SK-N-SH (cell line): ENCODE measurements at regions not wholly inside any gene's neighbourhood (a gene's known extent, or its start where the extent isn't known, plus 50 kb on each side); places are given as distances from the start of the nearest gene placed in this dataset.

Experiments used
- CTCF ChIA-PET: fragments of 300-600, 350-600 bp; formaldehyde crosslinking; extraction: SDS; loops from one replicate; lab custom pipeline; 2021; lab: Yijun Ruan, JAX
- POLR2A ChIA-PET: fragments of 350-600 bp; sonication (Branson Sonifier 250); formaldehyde crosslinking; extraction: SDS; loops from one replicate; lab custom pipeline; 2020; ENCODE audit warnings: antibody characterized with exemption, inconsistent platforms; lab: Yijun Ruan, JAX
- DNase-seq: peaks from one replicate; pipeline ENCODE4 v3.0.0; 2012
- H2AFZ ChIP-seq: fragments of 200-600 bp; sonication (generic); 2 replicates; pipeline ENCODE4 v1.8.1; 2016; ENCODE audit warnings: antibody characterized with exemption, mild to moderate bottlenecking, low read depth
- H3F3A ChIP-seq: fragments of 200-600 bp; sonication (generic); replicated peaks from 2 replicates; pipeline ENCODE3; 2016; ENCODE audit warnings: antibody characterized with exemption, mild to moderate bottlenecking; ENCODE audit not compliant: insufficient read depth
- H3K27ac ChIP-seq, 2 experiments: fragments of 200-500 bp in 1 of 2; fragments of 200-600 bp in 1 of 2; sonication (Bioruptor generic) in 1 of 2; sonication (generic), shearing (Covaris generic) in 1 of 2; 2 replicates each; pipeline versions ENCODE4 v1.5.1 to v1.6.1; 2014 to 2016; ENCODE audit warnings: low read depth in 2 of 2, inconsistent platforms in 1 of 2, low read length in 1 of 2, mild to moderate bottlenecking in 1 of 2, mixed read lengths in 1 of 2
- H3K27me3 ChIP-seq: fragments of 200-600 bp; sonication (generic), shearing (Covaris generic); 2 replicates; pipeline ENCODE4 v1.6.1; 2016; ENCODE audit warnings: mixed run types; ENCODE audit not compliant: insufficient read depth
- H3K36me3 ChIP-seq, 2 experiments: fragments of 200-500 bp in 1 of 2; fragments of 200-600 bp in 1 of 2; sonication (Bioruptor generic) in 1 of 2; sonication (generic) in 1 of 2; replicated peaks in 1 of 2; 2 replicates each; pipeline versions ENCODE3 to v1.5.1; 2014 to 2016; ENCODE audit warnings: low read length in 1 of 2, mild to moderate bottlenecking in 1 of 2; ENCODE audit not compliant: insufficient read depth in 2 of 2, control insufficient read depth in 1 of 2
- H3K4me1 ChIP-seq, 2 experiments: fragments of 200-500 bp in 1 of 2; fragments of 200-600 bp in 1 of 2; sonication (Bioruptor generic) in 1 of 2; sonication (generic), shearing (Covaris generic) in 1 of 2; 2 replicates each; pipeline versions ENCODE4 v1.5.1 to v1.6.1; 2014 to 2016; ENCODE audit warnings: low read depth in 1 of 2, low read length in 1 of 2, mixed run types in 1 of 2; ENCODE audit not compliant: insufficient read depth in 2 of 2, control insufficient read depth in 1 of 2
- H3K4me2 ChIP-seq: fragments of 200-600 bp; sonication (generic), shearing (Covaris generic); 2 replicates; pipeline ENCODE4 v1.6.1; 2017; ENCODE audit warnings: mixed run types
- H3K4me3 ChIP-seq, 2 experiments: fragments of 200-500 bp in 1 of 2; fragments of 200-600 bp in 1 of 2; sonication (Bioruptor generic) in 1 of 2; sonication (generic), shearing (Covaris generic) in 1 of 2; 2 replicates each; pipeline versions ENCODE4 v1.5.1 to v1.8.1; 2014 to 2016; ENCODE audit warnings: low read depth in 2 of 2, inconsistent platforms in 1 of 2, low read length in 1 of 2, mild to moderate bottlenecking in 1 of 2, mixed read lengths in 1 of 2, moderate library complexity in 1 of 2
- H3K79me2 ChIP-seq: fragments of 200-600 bp; sonication (generic); 2 replicates; pipeline ENCODE4 v1.8.1; 2017; ENCODE audit warnings: mild to moderate bottlenecking; ENCODE audit not compliant: insufficient read depth
- H3K9ac ChIP-seq: fragments of 200-600 bp; sonication (generic); 2 replicates; pipeline ENCODE4 v1.6.1; 2017; ENCODE audit warnings: mixed run types
- H3K9me2 ChIP-seq: fragments of 200-600 bp; sonication (generic); 2 replicates; pipeline ENCODE4 v1.6.1; 2017; ENCODE audit warnings: mixed run types
- H3K9me3 ChIP-seq: fragments of 200-600 bp; sonication (generic); 2 replicates; pipeline ENCODE4 v1.6.1; 2017; ENCODE audit warnings: mixed run types, mild to moderate bottlenecking, moderate library complexity
- H4K20me1 ChIP-seq: fragments of 200-600 bp; sonication (generic); 2 replicates; pipeline ENCODE4 v1.6.1; 2017; ENCODE audit warnings: mild to moderate bottlenecking, mixed run types; ENCODE audit not compliant: insufficient read depth
- CHD2 ChIP-seq: fragments of 150-350 bp; IDR thresholded peaks from 2 replicates; pipeline ENCODE4 v1.6.1; 2018; ENCODE audit warnings: low read length; ENCODE audit not compliant: partially characterized antibody
- EP300 ChIP-seq, 2 experiments: IDR thresholded peaks; 2 replicates each; pipeline versions ENCODE4 v1.4.0 to v1.6.1; 2012; ENCODE audit warnings: borderline replicate concordance in 1 of 2, low read depth in 1 of 2, low read length in 1 of 2
- EZH2phosphoT487 ChIP-seq: fragments of 200-600 bp; sonication (generic); IDR thresholded peaks from 2 replicates; pipeline ENCODE4 v1.6.1; 2017; ENCODE audit warnings: low read depth, mixed run types, mild to moderate bottlenecking, antibody characterized with exemption, moderate library complexity, borderline replicate concordance
- GABPA ChIP-seq: IDR thresholded peaks from 2 replicates; pipeline ENCODE4 v1.4.0; 2012; ENCODE audit warnings: low read depth, mild to moderate bottlenecking
- GATA2 ChIP-seq: sonication (generic); formaldehyde crosslinking; IDR thresholded peaks from 2 replicates; pipeline ENCODE4 v1.5.0; 2020; ENCODE audit warnings: mild to moderate bottlenecking, missing genetic modification reagents
- JUND ChIP-seq: IDR thresholded peaks from 2 replicates; pipeline ENCODE4 v1.4.0; 2012
- MAX ChIP-seq: IDR thresholded peaks from 2 replicates; pipeline ENCODE4 v1.4.0; 2012; ENCODE audit warnings: low read depth
- REST ChIP-seq: IDR thresholded peaks from 2 replicates; pipeline ENCODE4 v1.6.1; 2012; ENCODE audit warnings: mild to moderate bottlenecking, low read depth, low read length, moderate library complexity
- SMC3 ChIP-seq: IDR thresholded peaks from 2 replicates; pipeline ENCODE4 v1.6.1; 2012; ENCODE audit warnings: low read depth, low read length, improper control_type of control experiment
- TAF1 ChIP-seq: IDR thresholded peaks from 2 replicates; pipeline ENCODE4 v1.6.1; 2012; ENCODE audit warnings: low read depth, mild to moderate bottlenecking, low read length, moderate library complexity, borderline replicate concordance
- USF1 ChIP-seq: IDR thresholded peaks from 2 replicates; pipeline ENCODE4 v1.4.0; 2012; ENCODE audit warnings: low read depth, borderline replicate concordance
- USF2 ChIP-seq: fragments of 150-350 bp; IDR thresholded peaks from 2 replicates; pipeline ENCODE4 v1.6.1; 2017; ENCODE audit warnings: antibody characterized with exemption, low read length, low read depth, borderline replicate concordance
- ZBTB33 ChIP-seq: IDR thresholded peaks from 2 replicates; pipeline ENCODE4 v1.4.0; 2012; ENCODE audit warnings: low read depth, borderline replicate concordance
- WGBS: methylation state at CpG from one replicate; pipeline ENCODE4 v1.1.6; 2017; ENCODE audit warnings: low lambda C conversion rate; 5-methylcytosine and 5-hydroxymethylcytosine counted together

- TF ChIP-seq REST (no peak), MAX (no peak), USF1 (no peak)
Measured at GRCh38 chr1:109832945-109833344, 69.2 kb upstream of the EPS8L3 start (continued).

GRCh38 chr1:109828756-109829505 is 65.2 kb upstream of the EPS8L3 start:
- ChIA-PET POLR2A (no interaction called here), CTCF (no interaction called here)
- Histone ChIP-seq H3K79me2 (no peaks in the 10 kb centered on the region), H4K20me1 (no peaks in the 10 kb centered on the region), H3K9me2 (no peaks in the 10 kb centered on the region), H3K9ac (no peak overlapping the region), H3K9me3 (no peaks in the 10 kb centered on the region), H2AFZ (no peak overlapping the region), H3K4me2 (no peak overlapping the region), H3F3A (peaks cover 5% of the 10 kb centered on the region), H3K4me3 (no peak overlapping the region), H3K36me3 (no peaks in the 10 kb centered on the region), H3K27ac (no peak overlapping the region), H3K4me1 (peaks cover 0 to 7% of the 10 kb centered on the region in 2 experiments; a peak in 2 of 4 replicates), H3K27me3 (no peaks in the 10 kb centered on the region)
- WGBS = 80% methylated on average over 6 of the region's 8 CpGs
- DNase-seq = no peak
- no peak for TF ChIP-seq GABPA
- TF ChIP-seq ZBTB33 = no peak
- no peak for TF ChIP-seq USF1
- TF ChIP-seq EZH2phosphoT487 = no peak
- TF ChIP-seq TAF1 = no peak
- TF ChIP-seq REST = no peak
- no peak for TF ChIP-seq EP300 (IDR thresholded peaks at IDR 0.05; ENCODE audit: borderline replicate concordance in 1 of 2, low read depth in 1 of 2, low read length in 1 of 2)
- no peak for TF ChIP-seq SMC3
- no peak for TF ChIP-seq USF2
- no peak for TF ChIP-seq CHD2
- TF ChIP-seq GATA2 = no peak
- TF ChIP-seq JUND = no peak
